ENCODE measurements at regions not wholly inside any gene's neighbourhood (a gene's known extent, or its start where the extent isn't known, plus 50 kb on each side); places are given as distances from the start of the nearest gene placed in this dataset.
"Not testable (repeated sequence)": the region's sequence is repeated elsewhere in the genome, so short reads cannot be mapped to it uniquely, and the experiment has no call there.

DNA sequence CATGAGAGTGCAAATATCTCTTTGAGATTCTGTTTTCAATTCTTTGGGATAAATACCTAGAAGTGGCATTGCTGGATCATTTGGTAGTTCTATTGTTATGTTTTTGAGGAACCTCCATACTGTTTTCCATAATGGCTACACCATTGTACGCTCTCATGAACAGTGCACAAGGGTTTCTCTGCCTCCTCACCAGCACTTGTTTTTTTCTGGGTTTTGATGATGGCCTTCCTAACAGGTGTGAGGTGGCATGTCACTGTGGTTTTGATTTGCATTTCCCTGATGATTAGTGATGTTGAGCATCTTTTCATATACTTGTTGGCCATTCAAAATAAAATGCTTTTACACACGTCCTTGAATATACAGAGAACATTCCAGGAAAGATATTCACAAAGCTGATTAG lies 96.2 kb downstream of the CDRT15L2 start:
- TF ChIP-seq, protein P1, sequence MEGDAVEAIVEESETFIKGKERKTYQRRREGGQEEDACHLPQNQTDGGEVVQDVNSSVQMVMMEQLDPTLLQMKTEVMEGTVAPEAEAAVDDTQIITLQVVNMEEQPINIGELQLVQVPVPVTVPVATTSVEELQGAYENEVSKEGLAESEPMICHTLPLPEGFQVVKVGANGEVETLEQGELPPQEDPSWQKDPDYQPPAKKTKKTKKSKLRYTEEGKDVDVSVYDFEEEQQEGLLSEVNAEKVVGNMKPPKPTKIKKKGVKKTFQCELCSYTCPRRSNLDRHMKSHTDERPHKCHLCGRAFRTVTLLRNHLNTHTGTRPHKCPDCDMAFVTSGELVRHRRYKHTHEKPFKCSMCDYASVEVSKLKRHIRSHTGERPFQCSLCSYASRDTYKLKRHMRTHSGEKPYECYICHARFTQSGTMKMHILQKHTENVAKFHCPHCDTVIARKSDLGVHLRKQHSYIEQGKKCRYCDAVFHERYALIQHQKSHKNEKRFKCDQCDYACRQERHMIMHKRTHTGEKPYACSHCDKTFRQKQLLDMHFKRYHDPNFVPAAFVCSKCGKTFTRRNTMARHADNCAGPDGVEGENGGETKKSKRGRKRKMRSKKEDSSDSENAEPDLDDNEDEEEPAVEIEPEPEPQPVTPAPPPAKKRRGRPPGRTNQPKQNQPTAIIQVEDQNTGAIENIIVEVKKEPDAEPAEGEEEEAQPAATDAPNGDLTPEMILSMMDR (conservative IDR thresholded peaks at IDR 0.05; ENCODE audit: low read length): not testable (repeated sequence)
- TF ChIP-seq EZH2phosphoT487 (IDR thresholded peaks at IDR 0.05; ENCODE audit: borderline replicate concordance): not testable (repeated sequence)

All from Loucy (cell line).